Nephron (organoid): ENCODE measurements at regions not wholly inside any gene's neighbourhood (a gene's known extent, or its start where the extent isn't known, plus 50 kb on each side); places are given as distances from the start of the nearest gene placed in this dataset.

ENCODE experiments used
- H3K27ac Mint-ChIP-seq, 3 experiments: 2 replicates each; pipeline ENCODE4 v1.8.0; 2020; ENCODE audit warnings: mixed read lengths in 3 of 3, mild to moderate bottlenecking in 2 of 3, moderate library complexity in 1 of 3
- H3K27me3 Mint-ChIP-seq: 2 replicates; pipeline ENCODE4 v1.8.0; 2021; ENCODE audit warnings: low read depth, mild to moderate bottlenecking, moderate library complexity, mixed read lengths
- H3K36me3 Mint-ChIP-seq: 2 replicates; pipeline ENCODE4 v1.8.0; 2020; ENCODE audit warnings: low read depth, mixed read lengths
- H3K4me1 Mint-ChIP-seq: 2 replicates; pipeline ENCODE4 v1.8.0; 2020; ENCODE audit warnings: mixed read lengths
- H3K4me3 Mint-ChIP-seq, 3 experiments: 2 replicates each; pipeline ENCODE4 v1.8.0; 2020; ENCODE audit warnings: mild to moderate bottlenecking in 3 of 3, mixed read lengths in 3 of 3, moderate library complexity in 2 of 3
- H3K9me3 Mint-ChIP-seq: 2 replicates; pipeline ENCODE4 v1.8.0; 2020; ENCODE audit warnings: mixed read lengths
- CTCF ChIP-seq, 3 experiments: fragments of 200-600 bp; sonication (generic); IDR thresholded peaks; one replicate each; pipeline ENCODE4 v1.5.0; 2021; ENCODE audit warnings: antibody characterized with exemption in 3 of 3; ENCODE audit not compliant: unreplicated experiment in 3 of 3

GRCh38 chr10:4669585-4669984 lies 156.4 kb upstream of the AKR1E2 start:
- peaks cover 9% of the 10 kb centered on the region for H3K9me3 Mint-ChIP-seq
- no peaks in the 10 kb centered on the region for H3K4me1 Mint-ChIP-seq
- no peaks in the 10 kb centered on the region for H3K27me3 Mint-ChIP-seq
- no peak overlapping the region for H3K4me3 Mint-ChIP-seq
- no peak for TF ChIP-seq CTCF (IDR thresholded peaks at IDR 0.05; ENCODE audit: unreplicated experiment in 3 of 3)
- H3K27ac Mint-ChIP-seq: no peak overlapping the region
- no peaks in the 10 kb centered on the region for H3K36me3 Mint-ChIP-seq

- no peaks in the 10 kb centered on the region for H3K9me3 Mint-ChIP-seq
- peak overlapping the region; percentile 64 to 73 (median 67) for H3K27ac Mint-ChIP-seq
- H3K27me3 Mint-ChIP-seq: peaks cover 3% of the 10 kb centered on the region
- no peak for TF ChIP-seq CTCF (IDR thresholded peaks at IDR 0.05; ENCODE audit: unreplicated experiment in 3 of 3)
- peak overlapping the region in 1 of 3 experiments; percentile 31 for H3K4me3 Mint-ChIP-seq
- H3K4me1 Mint-ChIP-seq: peaks cover 29% of the 10 kb centered on the region
- no peaks in the 10 kb centered on the region for H3K36me3 Mint-ChIP-seq
Observed at GRCh38 chr10:4663162-4663992, 162.6 kb upstream of the AKR1E2 start.

GRCh38 chr10:4662576-4663161 lies 163.3 kb upstream of the AKR1E2 start:
- Mint-ChIP-seq H3K27ac (peak overlapping the region; percentile 64 to 73 (median 67)), H3K4me1 (peaks cover 29% of the 10 kb centered on the region), H3K36me3 (no peaks in the 10 kb centered on the region), H3K4me3 (peak overlapping the region in 1 of 3 experiments; percentile 1), H3K9me3 (no peaks in the 10 kb centered on the region), H3K27me3 (peaks cover 3% of the 10 kb centered on the region)
- no peak for TF ChIP-seq CTCF (IDR thresholded peaks at IDR 0.05; ENCODE audit: unreplicated experiment in 3 of 3)

- TF ChIP-seq CTCF (IDR thresholded peaks at IDR 0.05; ENCODE audit: unreplicated experiment in 3 of 3): no peak
- Mint-ChIP-seq H3K36me3 (no peaks in the 10 kb centered on the region), H3K9me3 (no peaks in the 10 kb centered on the region), H3K27ac (peak overlapping the region in 2 of 3 experiments; percentile 8 to 64), H3K4me1 (peaks cover 29% of the 10 kb centered on the region), H3K27me3 (peaks cover 3% of the 10 kb centered on the region), H3K4me3 (no peak overlapping the region)
Observed at GRCh38 chr10:4661511-4662255, 164.3 kb upstream of the AKR1E2 start.

- Mint-ChIP-seq H3K36me3 (no peaks in the 10 kb centered on the region), H3K4me3 (no peak overlapping the region), H3K27ac (no peak overlapping the region), H3K4me1 (peaks cover 38% of the 10 kb centered on the region), H3K27me3 (peaks cover 3% of the 10 kb centered on the region), H3K9me3 (no peaks in the 10 kb centered on the region)
- TF ChIP-seq CTCF (IDR thresholded peaks at IDR 0.05; ENCODE audit: unreplicated experiment in 3 of 3): no peak
Observed at GRCh38 chr10:4658777-4659176, 167.2 kb upstream of the AKR1E2 start.
